ENCODE measurements at regions not wholly inside any gene's neighbourhood (a gene's known extent, or its start where the extent isn't known, plus 50 kb on each side); places are given as distances from the start of the nearest gene placed in this dataset.

DNA sequence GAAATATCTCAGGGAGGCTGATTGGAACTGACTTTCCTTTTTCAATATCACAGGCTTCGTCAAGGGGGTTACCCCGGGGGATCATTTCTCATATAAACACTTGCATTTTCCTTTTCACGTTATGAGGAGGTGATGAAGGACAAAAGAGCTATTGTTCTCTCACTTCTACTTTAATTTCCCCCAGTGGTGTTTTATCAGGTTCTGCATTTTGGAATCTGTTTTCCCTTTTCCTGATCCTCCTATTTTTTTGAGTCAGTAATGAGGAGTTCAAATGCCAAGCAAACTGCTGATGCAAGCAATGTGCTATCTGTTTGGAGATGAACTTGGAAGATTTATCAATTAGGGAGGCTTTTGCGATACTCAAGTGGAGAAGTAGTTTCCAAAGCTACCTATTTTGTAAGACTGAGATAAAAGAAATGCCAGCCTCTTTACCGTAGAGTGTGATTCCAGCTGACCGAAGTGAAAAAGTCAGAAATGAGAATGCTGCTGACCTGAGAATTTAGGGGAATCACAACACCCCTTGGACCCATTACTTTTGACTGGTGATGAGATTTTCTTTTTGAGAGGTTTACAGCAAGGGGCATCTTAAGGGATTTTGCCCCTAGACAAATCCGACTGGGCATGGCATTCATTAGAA lies 556.0 kb downstream of the RNF144A start:
- TF ChIP-seq EZH2 (IDR thresholded peaks at IDR 0.05; ENCODE audit: borderline replicate concordance, low read depth, low read length): no peak
- TF ChIP-seq ZBTB8A (IDR thresholded peaks at IDR 0.05; ENCODE audit: partially characterized antibody): no peak
- no peak for TF ChIP-seq CUX1 (CRISPR knock-in tag; IDR thresholded peaks at IDR 0.05)
- TF ChIP-seq SP1 (CRISPR knock-in tag; IDR thresholded peaks at IDR 0.05): no peak
- no peak for TF ChIP-seq MTA2 (IDR thresholded peaks at IDR 0.05; ENCODE audit: low read depth)
- no peak for TF ChIP-seq NRF1 (conservative IDR thresholded peaks at IDR 0.05 in 1 of 2, IDR thresholded peaks at IDR 0.05 in 1 of 2)
- TF ChIP-seq, protein P1, sequence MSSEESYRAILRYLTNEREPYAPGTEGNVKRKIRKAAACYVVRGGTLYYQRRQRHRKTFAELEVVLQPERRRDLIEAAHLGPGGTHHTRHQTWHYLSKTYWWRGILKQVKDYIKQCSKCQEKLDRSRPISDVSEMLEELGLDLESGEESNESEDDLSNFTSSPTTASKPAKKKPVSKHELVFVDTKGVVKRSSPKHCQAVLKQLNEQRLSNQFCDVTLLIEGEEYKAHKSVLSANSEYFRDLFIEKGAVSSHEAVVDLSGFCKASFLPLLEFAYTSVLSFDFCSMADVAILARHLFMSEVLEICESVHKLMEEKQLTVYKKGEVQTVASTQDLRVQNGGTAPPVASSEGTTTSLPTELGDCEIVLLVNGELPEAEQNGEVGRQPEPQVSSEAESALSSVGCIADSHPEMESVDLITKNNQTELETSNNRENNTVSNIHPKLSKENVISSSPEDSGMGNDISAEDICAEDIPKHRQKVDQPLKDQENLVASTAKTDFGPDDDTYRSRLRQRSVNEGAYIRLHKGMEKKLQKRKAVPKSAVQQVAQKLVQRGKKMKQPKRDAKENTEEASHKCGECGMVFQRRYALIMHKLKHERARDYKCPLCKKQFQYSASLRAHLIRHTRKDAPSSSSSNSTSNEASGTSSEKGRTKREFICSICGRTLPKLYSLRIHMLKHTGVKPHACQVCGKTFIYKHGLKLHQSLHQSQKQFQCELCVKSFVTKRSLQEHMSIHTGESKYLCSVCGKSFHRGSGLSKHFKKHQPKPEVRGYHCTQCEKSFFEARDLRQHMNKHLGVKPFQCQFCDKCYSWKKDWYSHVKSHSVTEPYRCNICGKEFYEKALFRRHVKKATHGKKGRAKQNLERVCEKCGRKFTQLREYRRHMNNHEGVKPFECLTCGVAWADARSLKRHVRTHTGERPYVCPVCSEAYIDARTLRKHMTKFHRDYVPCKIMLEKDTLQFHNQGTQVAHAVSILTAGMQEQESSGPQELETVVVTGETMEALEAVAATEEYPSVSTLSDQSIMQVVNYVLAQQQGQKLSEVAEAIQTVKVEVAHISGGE (CRISPR knock-in tag; IDR thresholded peaks at IDR 0.05): no peak
- TF ChIP-seq ATF3 (IDR thresholded peaks at IDR 0.05): no peak
- TF ChIP-seq ATF3 (CRISPR knock-in tag; conservative IDR thresholded peaks at IDR 0.05): no peak
- TF ChIP-seq, protein P2, sequence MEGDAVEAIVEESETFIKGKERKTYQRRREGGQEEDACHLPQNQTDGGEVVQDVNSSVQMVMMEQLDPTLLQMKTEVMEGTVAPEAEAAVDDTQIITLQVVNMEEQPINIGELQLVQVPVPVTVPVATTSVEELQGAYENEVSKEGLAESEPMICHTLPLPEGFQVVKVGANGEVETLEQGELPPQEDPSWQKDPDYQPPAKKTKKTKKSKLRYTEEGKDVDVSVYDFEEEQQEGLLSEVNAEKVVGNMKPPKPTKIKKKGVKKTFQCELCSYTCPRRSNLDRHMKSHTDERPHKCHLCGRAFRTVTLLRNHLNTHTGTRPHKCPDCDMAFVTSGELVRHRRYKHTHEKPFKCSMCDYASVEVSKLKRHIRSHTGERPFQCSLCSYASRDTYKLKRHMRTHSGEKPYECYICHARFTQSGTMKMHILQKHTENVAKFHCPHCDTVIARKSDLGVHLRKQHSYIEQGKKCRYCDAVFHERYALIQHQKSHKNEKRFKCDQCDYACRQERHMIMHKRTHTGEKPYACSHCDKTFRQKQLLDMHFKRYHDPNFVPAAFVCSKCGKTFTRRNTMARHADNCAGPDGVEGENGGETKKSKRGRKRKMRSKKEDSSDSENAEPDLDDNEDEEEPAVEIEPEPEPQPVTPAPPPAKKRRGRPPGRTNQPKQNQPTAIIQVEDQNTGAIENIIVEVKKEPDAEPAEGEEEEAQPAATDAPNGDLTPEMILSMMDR (IDR thresholded peaks at IDR 0.05 in 2 of 3, conservative IDR thresholded peaks at IDR 0.05 in 1 of 3; ENCODE audit: insufficient read depth in 2 of 3, low read depth in 1 of 3, low read length in 3 of 3): no peak
- TF ChIP-seq SP2 (IDR thresholded peaks at IDR 0.05; ENCODE audit: extremely low read depth, low read depth, low read length, poor library complexity, severe bottlenecking): no peak

Measured in K562 (cell line).